ENCODE measurements at regions not wholly inside any gene's neighbourhood (a gene's known extent, or its start where the extent isn't known, plus 50 kb on each side); places are given as distances from the start of the nearest gene placed in this dataset.

GRCh38 chr3:168187233-168187632 is 91.5 kb upstream of the GOLIM4 start:
- intact Hi-C loops (cut with DNase I): no loop called here

GRCh38 chr3:168186293-168186983 is 90.7 kb upstream of the GOLIM4 start:
- DNase-seq (ENCODE audit: low spot score): no peak
- intact Hi-C loops (cut with DNase I): no loop called here

More at GRCh38 chr3:168187233-168187632, 91.5 kb upstream of the GOLIM4 start:
- no peak for DNase-seq (ENCODE audit: low spot score)

- intact Hi-C loops (cut with DNase I): no loop called here
- DNase-seq (ENCODE audit: low spot score): no peak
Observed at GRCh38 chr3:168183774-168184173, 88.0 kb upstream of the GOLIM4 start.

- no peak for DNase-seq (ENCODE audit: low spot score)
- intact Hi-C loops (cut with DNase I): loop anchor here in 1 of 2 donors (5.0 kb wide), 1 partner anchor 121 kb away; no protein-coding TSS in a partner anchor
Observed at GRCh38 chr3:168168743-168169142, 73.0 kb upstream of the GOLIM4 start.

- intact Hi-C loops (cut with DNase I): loop anchor here (2.0 to 5.0 kb wide), 2 partner anchors 118 to 119 kb away; no protein-coding TSS in a partner anchor
Observed at GRCh38 chr3:168165390-168166269, 69.9 kb upstream of the GOLIM4 start.

GRCh38 chr3:168162172-168162571 is 66.4 kb upstream of the GOLIM4 start:
- DNase-seq (ENCODE audit: low spot score): no peak
- intact Hi-C loops (cut with DNase I): no loop called here

More at GRCh38 chr3:168165390-168166269, 69.9 kb upstream of the GOLIM4 start:
- DNase-seq (ENCODE audit: low spot score): no peak

- DNase-seq (ENCODE audit: low spot score): no peak
- intact Hi-C loops (cut with DNase I): no loop called here
Observed at GRCh38 chr3:168161696-168162095, 66.0 kb upstream of the GOLIM4 start.

GRCh38 chr3:168157903-168158302 is 62.2 kb upstream of the GOLIM4 start:
- intact Hi-C loops (cut with DNase I): no loop called here
- DNase-seq (ENCODE audit: low spot score): no peak

- intact Hi-C loops (cut with DNase I): no loop called here
- no peak for DNase-seq (ENCODE audit: low spot score)
Observed at GRCh38 chr3:168157099-168157700, 61.5 kb upstream of the GOLIM4 start.

GRCh38 chr3:168156479-168156878 is 60.8 kb upstream of the GOLIM4 start:
- no peak for DNase-seq (ENCODE audit: low spot score)
- intact Hi-C loops (cut with DNase I): no loop called here

- DNase-seq (ENCODE audit: low spot score): no peak
Observed at GRCh38 chr3:168155303-168155702, 59.6 kb upstream of the GOLIM4 start.

GRCh38 chr3:168154089-168154488 is 58.4 kb upstream of the GOLIM4 start:
- no peak for DNase-seq (ENCODE audit: low spot score)
- intact Hi-C loops (cut with DNase I): no loop called here

More at GRCh38 chr3:168155303-168155702, 59.6 kb upstream of the GOLIM4 start:
- intact Hi-C loops (cut with DNase I): no loop called here

GRCh38 chr3:168152149-168152548 is 56.4 kb upstream of the GOLIM4 start:
- intact Hi-C loops (cut with DNase I): no loop called here
- no peak for DNase-seq (ENCODE audit: low spot score)

Small RNA genes lying in the stretch of these regions (microRNA-seq; reads per million reads assigned to microRNA genes)
- 3.7 to 6.8 reads per million in 2 donors for gene MIR551B (ENCODE audit: borderline microRNAs expressed in 2 of 2)
